ENCODE measurements at regions not wholly inside any gene's neighbourhood (a gene's known extent, or its start where the extent isn't known, plus 50 kb on each side); places are given as distances from the start of the nearest gene placed in this dataset.
A peak's percentile ranks its signal among the peaks of the same experiment; 100 is the strongest.
"Not testable (repeated sequence)": the region's sequence is repeated elsewhere in the genome, so short reads cannot be mapped to it uniquely, and the experiment has no call there.

DNA sequence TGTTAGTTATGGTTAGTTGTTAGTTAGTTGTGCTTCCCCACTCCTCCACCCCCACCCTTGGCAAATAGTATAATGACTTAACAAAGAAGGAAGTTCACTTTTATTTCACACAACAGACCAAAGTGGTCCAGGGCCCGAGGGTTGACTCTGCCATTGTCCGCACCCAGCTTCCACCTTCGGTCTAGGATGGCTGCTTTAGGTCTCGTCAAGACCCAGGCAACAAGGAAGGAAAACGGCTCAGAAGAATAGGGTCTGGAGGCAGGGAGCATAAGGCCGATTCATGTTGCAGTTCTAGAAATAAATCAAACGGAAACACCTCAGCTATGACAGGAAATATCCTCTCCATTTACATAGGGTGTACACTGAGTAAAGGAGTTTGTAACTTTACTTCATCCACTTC is 206.0 kb upstream of the CXCR4 start:
- DNase-seq (ENCODE audit: low spot score): no peak

DNA sequence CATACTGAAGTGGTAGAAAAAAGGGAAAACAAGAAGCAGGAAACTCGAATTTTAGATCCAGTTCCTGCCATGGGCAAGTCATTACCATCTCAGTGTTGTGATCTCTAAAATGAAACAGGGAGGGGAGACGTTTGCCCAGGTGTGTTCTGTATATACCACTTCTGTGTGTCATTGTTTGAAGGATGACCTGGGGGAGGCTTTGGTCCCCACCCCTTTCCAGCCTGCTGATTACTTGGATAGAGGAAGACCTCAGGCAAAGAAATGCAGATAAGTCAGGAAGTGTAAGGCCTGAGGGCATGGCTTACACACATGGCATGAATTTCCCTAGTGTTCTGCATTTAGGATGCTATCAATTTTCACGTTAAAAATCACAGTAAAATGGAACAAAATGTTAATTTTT is 205.2 kb upstream of the CXCR4 start:
- no peak for DNase-seq (ENCODE audit: low spot score)

DNA sequence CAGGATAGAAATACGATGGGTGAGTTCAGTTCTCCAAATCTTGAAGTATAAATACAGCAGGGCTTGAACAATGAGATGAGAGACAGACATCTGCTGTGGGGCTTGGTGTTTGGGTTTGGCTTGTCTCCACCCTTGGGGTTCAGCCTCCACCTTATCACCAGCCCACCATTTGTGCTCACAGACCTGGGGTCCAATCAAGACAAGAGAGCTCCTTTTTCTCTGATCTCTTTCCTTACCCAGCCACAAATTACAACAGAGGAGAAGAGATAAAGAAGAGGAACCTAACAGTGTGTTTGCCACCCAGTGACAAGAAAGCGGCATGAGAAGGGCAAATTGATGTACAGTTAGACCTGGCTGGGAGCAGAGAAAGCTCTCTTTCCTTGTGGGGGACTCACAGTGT is 204.5 kb upstream of the CXCR4 start:
- DNase-seq (ENCODE audit: low spot score): peak; percentile 14

DNA sequence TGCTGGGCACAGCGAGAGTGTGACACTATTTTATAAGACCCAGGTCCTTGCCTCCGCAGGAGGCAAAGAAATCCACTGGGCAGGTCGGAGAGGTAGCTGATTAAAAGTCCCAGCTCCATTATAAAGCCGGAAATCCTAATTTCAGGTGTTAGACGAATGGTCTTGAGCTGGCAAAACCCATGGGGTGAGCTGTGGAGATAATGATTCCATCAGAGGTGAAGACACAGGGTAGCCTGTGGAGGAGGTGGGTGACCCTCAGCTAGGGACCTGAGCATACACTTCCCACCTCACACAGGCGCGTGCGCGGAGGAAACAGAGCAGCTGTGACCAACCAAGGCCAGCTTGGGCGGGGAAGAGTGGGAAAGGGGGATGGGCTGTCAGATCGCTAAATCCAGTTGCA is 201.7 kb upstream of the CXCR4 start:
- no peak for DNase-seq (ENCODE audit: low spot score)

DNA sequence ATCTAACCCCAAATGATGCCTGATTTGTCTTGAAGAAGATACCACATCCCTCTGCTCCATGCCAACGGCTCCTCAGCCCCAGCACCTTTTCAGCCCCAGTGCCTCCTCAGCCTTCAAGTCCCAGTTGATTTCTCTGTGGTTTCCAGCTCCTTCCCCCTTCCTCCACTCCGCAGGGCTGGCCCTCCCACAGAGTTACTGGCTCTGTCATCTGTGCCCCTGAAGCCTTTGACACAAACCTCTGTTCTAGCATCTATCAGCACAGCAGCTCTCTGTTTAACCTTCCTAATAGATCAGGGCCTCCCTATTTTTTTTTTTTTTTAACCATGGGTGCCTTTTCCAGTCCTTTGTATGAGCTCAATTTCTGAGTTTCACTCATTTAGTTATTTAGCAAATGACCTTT is 201.3 kb upstream of the CXCR4 start:
- no peak for DNase-seq (ENCODE audit: low spot score)

DNA sequence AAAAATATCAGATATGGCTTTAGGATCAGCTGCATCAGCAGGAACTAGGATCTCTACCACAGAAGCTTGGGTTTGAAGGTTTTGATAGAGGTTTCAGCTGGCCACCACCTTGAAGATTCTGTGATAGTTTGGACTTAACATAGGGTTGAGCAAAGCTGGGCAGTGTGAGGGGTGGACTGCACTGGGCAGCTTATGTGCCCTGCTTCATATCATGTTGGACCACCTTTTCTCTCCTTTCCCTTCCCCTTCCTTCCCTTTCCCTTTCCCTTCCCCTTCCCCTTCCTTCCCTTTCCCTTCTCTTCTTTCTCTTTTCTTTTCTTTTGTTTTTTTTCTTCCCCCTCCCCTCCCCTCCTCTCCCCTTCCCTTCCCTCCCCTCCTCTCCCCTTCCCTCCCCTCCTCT is 196.3 kb upstream of the CXCR4 start:
- DNase-seq (ENCODE audit: low spot score): no peak

DNA sequence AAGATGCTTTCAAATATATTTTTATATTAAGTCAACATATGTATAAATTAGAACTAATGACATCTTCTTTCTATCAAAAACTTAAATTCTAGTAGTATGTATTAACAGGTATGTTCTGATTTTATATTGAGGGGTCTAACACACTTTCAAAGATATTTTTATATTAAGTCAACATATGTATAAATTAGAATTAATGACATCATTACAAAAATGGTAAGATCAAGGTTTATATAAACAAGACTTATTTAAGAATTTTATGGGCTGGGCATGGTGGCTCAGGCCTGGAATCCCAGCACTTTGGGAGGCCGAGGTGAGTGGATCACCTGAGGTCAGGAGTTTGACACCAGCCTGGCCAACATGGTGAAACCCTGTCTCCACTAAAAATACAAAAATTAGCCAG is 194.6 kb upstream of the CXCR4 start:
- not testable (repeated sequence) for DNase-seq (ENCODE audit: low spot score)

DNA sequence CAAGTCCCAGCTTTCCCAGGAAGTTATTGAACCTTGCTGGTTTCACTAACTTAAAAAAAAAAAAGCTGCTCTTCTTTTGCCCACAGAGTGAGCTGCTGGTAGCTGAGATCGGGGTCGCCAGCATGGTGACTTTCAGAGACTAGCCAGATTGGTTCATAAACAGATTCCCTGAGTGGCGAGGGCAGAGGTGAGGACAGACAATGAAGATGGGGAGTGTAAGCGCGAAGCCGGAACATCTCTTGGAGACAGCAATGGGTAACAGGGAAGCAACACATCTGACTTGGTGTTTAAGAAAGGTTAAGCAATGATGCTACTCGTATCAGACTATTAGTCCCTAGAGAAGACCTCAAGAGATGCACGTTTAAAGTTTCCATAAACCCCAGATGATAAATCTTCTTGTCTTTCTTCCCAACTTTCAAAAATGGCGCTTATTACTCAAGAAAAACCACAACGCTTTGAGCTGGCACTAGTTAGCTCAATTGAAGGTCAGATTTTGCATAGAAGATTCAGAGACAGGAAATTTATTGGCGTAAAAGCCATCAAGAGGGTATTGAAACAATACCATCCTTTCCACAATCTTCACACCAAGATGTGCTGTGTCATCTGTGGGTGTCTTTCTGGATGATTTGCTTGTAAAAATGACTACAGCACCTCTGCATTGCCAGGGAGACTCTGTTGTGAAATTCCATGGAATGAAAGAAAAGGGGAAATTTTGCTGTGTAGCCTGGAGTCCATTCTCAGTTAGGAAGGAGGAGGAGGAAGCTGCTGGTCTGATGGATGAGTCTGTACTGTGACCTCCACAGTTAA is 193.1 kb upstream of the CXCR4 start:
- no peak for DNase-seq (ENCODE audit: low spot score)

DNA sequence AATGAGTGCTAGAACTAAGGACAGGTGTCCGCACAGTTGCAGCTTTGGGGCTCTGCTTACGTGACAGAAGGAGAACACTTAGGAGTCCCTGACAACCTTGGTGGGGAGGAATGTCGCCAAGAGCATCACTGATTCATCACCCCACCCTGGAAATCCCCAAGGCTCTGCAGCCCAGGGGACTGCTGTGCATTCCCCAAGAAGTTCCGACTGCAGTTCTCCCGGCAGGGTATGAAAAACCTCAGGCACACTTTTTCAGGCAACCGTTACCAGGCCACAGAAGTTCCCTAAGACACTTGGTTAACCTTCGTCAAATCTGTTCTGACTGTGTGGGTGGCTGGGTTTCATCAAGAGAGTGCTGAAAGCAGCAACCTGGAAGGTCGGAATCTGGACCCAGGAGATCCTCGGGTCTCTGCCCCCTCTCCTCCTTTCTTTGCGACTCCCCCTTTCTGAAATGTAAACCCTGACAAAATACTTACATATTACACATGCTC is 192.1 kb upstream of the CXCR4 start:
- DNase-seq (ENCODE audit: low spot score): no peak

DNA sequence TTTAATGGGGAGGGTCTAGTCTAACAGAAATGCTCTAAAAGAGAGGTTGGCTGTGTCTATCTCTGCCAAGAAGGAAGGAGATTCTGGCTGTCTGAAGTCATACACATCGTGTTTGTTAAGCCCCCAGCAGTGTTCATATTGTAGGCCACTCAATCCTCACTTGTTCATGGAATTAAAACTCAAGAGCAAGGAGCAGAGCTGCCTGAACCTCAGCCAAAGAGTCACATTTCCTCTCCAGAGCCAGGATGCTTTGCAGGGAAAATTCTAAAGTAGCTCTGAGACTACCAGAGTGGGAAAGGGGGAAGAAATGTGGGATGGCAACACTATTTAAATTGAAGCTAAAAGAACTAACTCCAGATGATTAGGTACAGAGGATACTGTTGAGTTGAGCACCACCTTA is 190.7 kb upstream of the CXCR4 start:
- no peak for DNase-seq (ENCODE audit: low spot score)

DNA sequence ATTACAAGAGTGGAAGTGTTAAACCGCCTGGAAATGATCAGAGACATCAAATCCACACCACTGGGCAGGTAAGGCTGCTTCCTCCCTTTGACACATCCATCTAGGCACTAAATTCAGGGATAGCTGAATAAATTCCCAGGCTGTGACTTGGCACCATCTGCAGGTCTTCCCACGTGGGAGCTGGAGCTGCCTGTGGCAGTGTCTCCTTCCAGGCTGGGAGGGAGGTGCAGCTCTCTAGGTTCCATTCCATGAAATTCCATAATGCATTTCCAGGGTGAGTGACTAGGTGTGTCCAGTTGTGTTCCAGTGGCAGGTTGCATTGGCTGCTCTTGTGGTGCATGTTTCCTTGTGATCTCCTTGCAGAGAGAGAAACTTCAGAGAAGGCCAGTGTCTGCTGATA is 188.9 kb upstream of the CXCR4 start:
- no peak for DNase-seq (ENCODE audit: low spot score)

DNA sequence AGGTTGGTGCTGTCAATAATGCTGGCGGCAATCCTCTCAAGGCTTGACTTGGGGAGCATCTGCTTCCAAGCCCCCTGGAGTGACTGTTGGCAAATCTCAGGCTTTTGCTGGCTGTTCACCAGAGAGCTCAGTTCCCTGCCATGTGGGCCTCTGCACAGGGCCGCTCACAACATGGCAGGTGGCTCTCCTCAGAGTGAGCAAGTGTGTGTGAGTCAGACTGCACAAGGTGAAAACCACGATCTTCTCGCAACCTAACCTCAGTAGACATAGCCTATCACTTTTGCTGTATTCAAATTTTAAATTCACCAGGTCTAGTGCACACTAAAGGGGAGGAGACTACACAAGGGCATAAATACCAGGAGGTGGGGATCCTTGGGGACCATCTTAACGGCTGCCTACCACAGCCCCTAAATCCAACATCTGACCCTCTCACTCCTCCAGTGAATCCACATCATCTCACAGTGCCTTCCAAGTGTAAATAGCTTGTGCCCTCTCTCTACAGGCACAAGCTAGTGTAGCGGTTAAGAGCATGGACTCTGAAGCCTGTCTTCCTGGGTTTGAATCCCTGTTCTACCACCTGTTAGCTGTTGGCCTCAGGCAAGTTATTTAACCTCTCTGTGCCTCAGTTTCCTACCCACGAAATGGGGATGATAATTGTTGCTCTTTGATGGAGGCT is 187.7 kb upstream of the CXCR4 start:
- DNase-seq (ENCODE audit: low spot score): no peak

DNA sequence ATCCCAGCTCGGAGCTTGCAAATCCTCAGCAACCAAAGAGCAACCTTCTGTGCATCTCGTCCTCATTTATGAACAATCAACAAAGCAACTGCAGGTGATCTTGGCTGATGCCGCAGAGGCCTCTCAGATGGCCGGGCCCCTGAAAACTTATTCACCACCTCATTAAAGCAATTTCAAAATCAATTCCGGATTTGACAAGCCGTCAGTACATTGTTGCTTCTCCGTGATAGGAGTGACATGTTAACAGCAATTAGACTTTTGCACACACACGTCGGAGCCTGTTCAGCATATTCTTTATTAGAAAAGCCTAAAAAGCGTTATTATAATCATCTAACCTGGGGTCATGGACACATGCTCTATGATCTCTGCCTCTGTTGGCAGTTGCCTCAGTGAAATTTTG is 183.1 kb upstream of the CXCR4 start:
- DNase-seq (ENCODE audit: low spot score): no peak

DNA sequence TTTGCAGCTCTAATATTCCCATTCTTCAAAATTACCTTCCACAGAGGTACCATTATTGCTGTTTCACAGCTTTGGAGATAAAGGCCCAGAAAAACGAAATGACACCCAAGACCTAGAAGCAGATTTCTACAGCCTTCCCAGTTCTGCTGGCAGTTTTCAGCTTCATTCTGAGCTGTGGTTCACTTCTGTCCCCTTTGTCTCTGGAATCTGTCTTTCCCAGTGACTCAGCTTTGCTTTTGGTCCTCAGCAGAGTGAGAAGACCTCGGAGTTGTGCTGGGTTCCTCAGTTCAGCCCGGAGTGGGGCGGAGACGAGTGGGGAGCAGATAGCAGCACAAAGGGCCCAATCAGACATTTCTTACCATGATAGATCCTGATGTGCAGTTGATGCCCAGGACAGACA is 180.7 kb upstream of the CXCR4 start:
- no peak for DNase-seq (ENCODE audit: low spot score)

DNA sequence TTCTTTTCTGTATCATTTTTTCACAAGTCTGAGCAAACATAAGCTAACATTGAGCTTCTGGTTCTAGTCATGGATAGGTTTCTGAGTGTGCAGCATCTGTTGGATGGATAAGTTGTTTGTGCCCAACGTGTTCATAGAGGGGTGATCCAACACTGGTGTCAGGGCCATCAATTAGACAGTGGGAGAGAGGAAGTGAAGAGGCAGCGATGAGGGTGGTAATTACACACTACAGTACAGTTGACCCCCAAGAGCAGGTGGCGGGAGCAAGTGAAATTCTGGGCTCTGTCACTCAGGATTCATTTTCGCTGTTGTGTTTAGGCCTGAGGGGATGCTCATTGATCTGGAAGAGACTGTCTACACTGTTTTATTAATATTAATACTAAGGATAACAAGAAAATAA is 180.0 kb upstream of the CXCR4 start:
- no peak for DNase-seq (ENCODE audit: low spot score)

DNA sequence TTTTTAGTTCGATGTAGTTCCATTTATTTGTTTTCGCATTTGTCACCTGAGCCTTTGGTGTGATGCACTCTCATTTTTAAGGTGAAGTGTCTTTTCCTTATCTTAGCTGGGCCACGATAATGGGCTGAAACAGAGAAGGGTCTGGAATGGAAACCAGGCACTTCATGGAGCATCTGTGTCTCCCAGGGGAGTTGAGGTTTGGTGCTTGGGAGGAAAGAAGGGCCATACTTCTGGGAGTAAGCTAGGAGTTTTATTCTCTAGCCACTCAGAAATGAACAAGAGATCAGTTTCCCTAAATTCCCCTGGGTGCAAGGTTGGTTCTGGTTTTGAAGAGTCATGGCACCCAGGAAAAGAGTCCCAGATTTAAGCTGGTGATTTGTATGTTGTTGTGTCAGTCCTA is 179.4 kb upstream of the CXCR4 start:
- DNase-seq (ENCODE audit: low spot score): no peak

DNA sequence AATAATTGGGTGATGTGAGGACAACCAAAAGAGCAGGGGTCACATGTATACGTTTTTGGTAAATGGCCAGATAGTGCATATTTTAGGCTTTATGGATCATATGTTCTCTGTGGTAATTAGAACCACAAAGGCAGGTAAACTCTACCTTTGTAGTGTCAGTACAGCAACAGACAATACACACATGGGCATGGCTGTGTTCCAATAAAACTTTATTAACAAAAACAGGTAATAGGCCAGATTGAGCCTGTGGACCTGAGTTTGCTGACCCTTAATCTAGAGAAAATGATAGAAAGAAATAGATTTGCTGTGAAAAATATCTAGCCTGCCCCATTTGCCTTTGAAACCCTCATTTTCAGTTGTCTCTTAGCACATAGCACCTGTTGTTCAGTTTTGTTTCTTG is 177.2 kb upstream of the CXCR4 start:
- no peak for DNase-seq (ENCODE audit: low spot score)

DNA sequence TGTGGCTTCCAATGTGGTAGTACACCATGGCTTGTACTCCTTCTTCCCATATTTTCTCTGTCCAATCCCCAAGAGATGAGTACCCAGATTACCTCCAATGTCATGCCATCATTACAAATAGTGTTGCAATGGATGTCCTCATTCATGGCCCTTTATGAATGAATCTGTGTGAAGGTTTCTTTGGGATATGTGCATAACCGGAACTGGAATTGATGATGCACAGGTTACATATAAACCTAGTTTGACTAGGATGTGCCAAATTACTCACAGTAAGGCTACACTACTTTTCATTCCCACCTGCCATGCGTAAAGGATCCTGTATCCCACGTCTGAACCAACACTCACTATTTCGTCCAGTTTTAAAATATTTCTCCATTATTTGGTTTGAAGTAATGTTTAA is 173.9 kb upstream of the CXCR4 start:
- DNase-seq (ENCODE audit: low spot score): no peak

DNA sequence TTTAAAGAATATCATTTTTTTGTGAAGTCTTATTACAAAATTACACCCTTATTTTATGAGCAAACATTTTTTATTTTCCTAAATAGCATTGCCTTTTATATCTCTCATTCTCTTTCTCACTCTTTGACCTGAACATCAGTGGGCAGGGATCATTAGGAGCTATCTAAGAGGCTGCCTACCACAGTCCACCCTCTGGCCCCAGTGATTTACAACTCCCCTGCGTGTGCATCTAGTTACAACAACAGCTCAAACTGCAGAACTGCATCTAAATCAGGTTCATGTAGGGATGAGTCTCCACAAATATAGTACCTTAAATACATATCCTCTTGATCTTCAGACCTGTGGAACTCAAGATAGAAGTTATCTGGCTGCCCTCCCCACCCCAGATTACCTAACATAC is 172.4 kb upstream of the CXCR4 start:
- no peak for DNase-seq (ENCODE audit: low spot score)

DNA sequence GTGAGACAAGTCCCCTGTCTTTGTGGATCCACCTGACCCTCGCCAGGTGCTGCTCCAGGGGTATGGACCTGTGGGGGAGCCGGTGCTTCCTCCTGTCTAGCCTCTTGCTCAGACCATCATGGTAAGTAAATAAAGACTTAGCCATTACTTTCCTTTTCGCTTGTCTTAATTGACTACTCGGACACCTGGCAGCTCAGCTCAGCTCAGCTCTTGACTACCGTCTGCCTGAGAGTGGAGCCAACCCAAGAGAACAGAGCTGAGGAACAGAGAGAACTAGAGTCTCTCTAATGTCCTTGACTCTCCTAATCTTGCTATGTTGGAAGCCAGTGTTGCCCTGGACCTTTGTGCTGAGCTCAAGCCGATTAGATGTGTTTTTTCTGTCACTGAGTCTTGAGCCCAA is 170.3 kb upstream of the CXCR4 start:
- DNase-seq (ENCODE audit: low spot score): no peak

DNA sequence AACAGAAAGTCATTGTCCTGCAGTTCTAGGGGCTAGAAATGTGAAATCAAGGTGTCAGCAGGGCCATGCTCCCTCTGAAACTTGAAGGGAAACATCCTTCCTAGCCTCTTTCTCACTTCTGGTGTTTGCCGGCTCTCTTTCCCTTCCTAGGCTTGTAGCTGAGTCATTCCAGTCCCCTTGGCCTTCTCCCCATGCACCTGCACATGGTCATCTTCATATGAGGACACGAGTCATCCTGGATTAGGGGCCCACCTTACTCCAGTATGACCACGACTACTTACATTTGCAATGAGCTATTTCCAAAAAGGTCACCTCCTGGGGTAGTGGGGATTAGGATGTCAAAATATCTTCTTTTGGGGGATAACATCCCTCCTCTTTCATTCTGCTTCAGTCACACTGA is 168.5 kb upstream of the CXCR4 start:
- DNase-seq (ENCODE audit: low spot score): no peak

DNA sequence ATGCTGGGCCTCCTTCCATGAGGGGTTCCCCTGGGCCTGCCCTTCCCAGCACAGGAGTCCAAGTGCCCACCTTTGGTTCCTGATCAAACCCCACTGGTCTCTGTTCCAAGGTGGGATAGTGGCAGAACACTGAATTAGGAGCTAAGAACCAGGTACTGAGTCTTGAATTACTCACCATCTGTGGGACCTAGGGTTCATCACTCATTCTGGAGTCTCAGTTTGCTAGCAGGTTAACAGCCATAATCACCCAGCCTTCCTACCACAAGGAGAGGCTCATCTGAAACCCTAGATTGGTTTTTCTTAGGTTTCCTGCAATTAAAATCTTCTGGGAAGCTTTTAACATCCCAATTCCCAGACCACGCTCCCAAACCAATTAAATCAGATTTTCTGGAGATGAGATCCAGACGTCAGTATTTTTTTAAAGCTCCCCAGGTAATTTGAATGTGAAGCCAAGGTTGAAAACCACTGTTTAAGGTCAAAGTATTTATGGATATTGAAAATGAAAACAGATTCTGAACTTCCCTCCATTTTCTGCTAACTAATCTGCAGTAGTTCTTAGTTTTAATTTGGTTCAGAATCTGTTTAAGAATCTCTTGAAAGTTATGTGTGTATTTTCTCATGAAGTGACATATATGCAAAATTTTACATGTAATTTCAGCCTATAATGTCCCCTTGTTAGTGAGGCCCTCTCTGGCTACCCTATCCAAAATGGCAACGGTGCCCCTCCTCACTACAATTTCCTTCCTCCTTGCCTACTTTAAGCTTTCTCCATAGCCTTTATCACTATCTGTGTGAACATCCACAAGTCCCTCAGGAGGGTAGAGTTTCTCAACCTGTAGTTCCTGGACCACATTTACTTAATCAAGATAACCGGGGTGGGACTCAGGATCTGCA is 166.5 kb upstream of the CXCR4 start:
- DNase-seq (ENCODE audit: low spot score): no peak

DNA sequence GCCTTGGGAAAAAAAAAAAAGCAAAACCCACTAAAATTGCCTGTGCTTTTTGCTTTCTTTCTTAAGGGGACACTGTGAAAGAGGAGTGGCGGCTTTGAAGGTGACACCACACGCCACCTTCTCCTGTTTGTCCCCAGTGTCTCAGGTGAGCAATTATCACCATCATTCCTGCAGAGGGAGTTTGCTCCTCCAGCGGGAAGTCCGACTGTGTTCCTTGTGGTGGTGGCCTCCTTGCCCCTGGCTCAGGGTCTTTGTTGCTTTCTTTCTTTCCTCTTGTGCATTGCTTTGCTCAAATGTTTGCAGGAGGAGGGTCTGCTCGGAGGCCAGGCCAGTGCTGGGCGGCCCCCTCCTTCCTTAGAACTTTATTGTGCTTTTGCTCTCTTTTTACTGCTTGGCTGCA is 164.3 kb upstream of the CXCR4 start:
- DNase-seq (ENCODE audit: low spot score): no peak

Data from hematopoietic multipotent progenitor cell treated with erythropoietin and hydrocortisone succinate and interleukin-3 and kit ligand, for 15 days (in vitro differentiated cells).